Spleen (tissue), 11 donors: ENCODE measurements at regions not wholly inside any gene's neighbourhood (a gene's known extent, or its start where the extent isn't known, plus 50 kb on each side); places are given as distances from the start of the nearest gene placed in this dataset.

Experiments used
- DNase-seq: peaks from one replicate; pipeline ENCODE4 v3.0.0-alpha.2; 2020
- H3K27ac ChIP-seq, 8 donors: fragments of 200-600 bp; sonication (generic) in 7 of 8; 1 replicate in 4 of 8; 2 replicates in 4 of 8; pipeline versions ENCODE4 v1.5.0 to v1.8.0; 2016 to 2021; ENCODE audit warnings: inconsistent platforms in 4 of 8, mild to moderate bottlenecking in 4 of 8, moderate library complexity in 1 of 8
- H3K27me3 ChIP-seq, 7 donors: fragments of 200-600 bp; sonication (generic) in 6 of 7; replicated peaks in 1 of 7; 1 replicate in 4 of 7; 2 replicates in 3 of 7; pipeline versions ENCODE4 v1.5.0 to v1.8.0; 2016 to 2021; ENCODE audit warnings: inconsistent platforms in 3 of 7, mild to moderate bottlenecking in 1 of 7
- H3K36me3 ChIP-seq, 6 donors: fragments of 200-600 bp; sonication (generic) in 5 of 6; 1 replicate in 4 of 6; 2 replicates in 2 of 6; pipeline versions ENCODE4 v1.5.0 to v1.8.0; 2016 to 2021; ENCODE audit warnings: inconsistent platforms in 2 of 6
- H3K4me1 ChIP-seq, 6 donors: fragments of 200-600 bp; sonication (generic) in 5 of 6; 1 replicate in 3 of 6; 2 replicates in 3 of 6; pipeline versions ENCODE4 v1.5.0 to v1.8.0; 2016 to 2021; ENCODE audit warnings: inconsistent platforms in 3 of 6
- H3K4me3 ChIP-seq, 8 donors: fragments of 200-600 bp; sonication (generic) in 7 of 8; 1 replicate in 4 of 8; 2 replicates in 4 of 8; pipeline versions ENCODE4 v1.5.0 to v1.8.0; 2016 to 2021; ENCODE audit warnings: inconsistent platforms in 4 of 8, mild to moderate bottlenecking in 4 of 8, moderate library complexity in 2 of 8
- H3K9me3 ChIP-seq, 8 donors: fragments of 200-600 bp; sonication (generic) in 7 of 8; 1 replicate in 4 of 8; 2 replicates in 4 of 8; pipeline versions ENCODE4 v1.5.0 to v1.8.0; 2016 to 2021; ENCODE audit warnings: inconsistent platforms in 4 of 8
- POLR2A ChIP-seq, 3 donors: fragments of 450-650 bp; IDR thresholded peaks; one replicate each; pipeline ENCODE4 v1.5.1; 2017; ENCODE audit warnings: antibody characterized with exemption in 3 of 3, mild to moderate bottlenecking in 1 of 3
- POLR2AphosphoS5 ChIP-seq, 3 donors: sonication (generic); formaldehyde crosslinking; IDR thresholded peaks; one replicate each; pipeline ENCODE4 v1.5.1; 2017; ENCODE audit warnings: antibody characterized with exemption in 3 of 3
- WGBS, 5 donors: extraction: QIAGEN DNeasy Blood & Tissue Kit in 3 of 5; methylation state at CpG; one replicate each; pipeline versions ENCODE4 v1.1.5 to v1.1.7; 2013 to 2018; 5-methylcytosine and 5-hydroxymethylcytosine counted together
- intact Hi-C: fragments of 100-400 bp; cut with DNase I; formaldehyde crosslinking; loops from one replicate; pipeline ENCODE4 v1.15.0; 2023; ENCODE audit warnings: low total_unique reads
- TF ChIP-seq, protein P1 (sequence below), 11 experiments: fragments of 200-600 bp in 7 of 11; fragments of 450-650 bp in 4 of 11; sonication (generic) in 4 of 11; IDR thresholded peaks in 8 of 11; conservative IDR thresholded peaks in 3 of 11; 1 replicate in 7 of 11; 2 replicates in 4 of 11; pipeline versions ENCODE4 v1.4.0 to v1.8.0; 2016 to 2021; ENCODE audit warnings: antibody characterized with exemption in 11 of 11, inconsistent platforms in 4 of 11, mild to moderate bottlenecking in 1 of 11
- donor health status: healthy with polysubstance abuse.
- donor health status: DM: no; HTN: no; CAD: no; lungs with moderate emphysema.
- donor health status: DM: no; HTN: no; CAD: no.
- donor health status: Bipolar disorder and iron deficiency.
- donor health status: healthy.
- donor health status: DM: no; HTN: no; CAD: no.
- donor health status: DM: yes; HTN: yes; CAD: no.

DNA sequence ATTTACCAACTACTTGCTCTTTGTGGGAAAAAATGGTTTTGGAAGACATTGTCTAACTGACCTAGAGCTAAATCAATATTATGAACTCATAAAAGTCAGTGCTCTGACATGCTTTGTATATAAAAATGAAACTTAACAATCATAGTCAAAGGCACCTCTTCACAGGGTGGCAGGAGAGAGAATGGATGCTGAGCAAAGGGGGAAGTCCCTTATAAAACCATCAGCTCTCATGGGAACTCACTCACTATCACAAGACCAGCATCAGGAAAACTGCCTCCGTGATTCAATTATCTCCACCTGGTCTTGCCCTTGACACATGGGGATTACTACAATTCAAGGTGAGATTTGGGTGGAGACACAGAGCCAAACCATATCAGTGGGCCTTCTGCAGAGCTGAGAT is 417.6 kb upstream of the AUTS2 start:
- 41 to 58% (median 51%) methylated on average over 1 of the region's 1 CpG; no CpG with 5 or more reads in 1 of the 5 donors for WGBS, 5 donors
- Histone ChIP-seq H3K27ac (no peak overlapping the region), H3K27me3 (peaks cover 0 to 4% (median 0%) of the 10 kb centered on the region in 7 donors), H3K36me3 (no peaks in the 10 kb centered on the region), H3K4me1 (peaks cover 0 to 31% (median 7%) of the 10 kb centered on the region in 6 donors), H3K4me3 (no peak overlapping the region), H3K9me3 (no peaks in the 10 kb centered on the region)
- intact Hi-C loops = no loop called here
- TF ChIP-seq, protein P1, sequence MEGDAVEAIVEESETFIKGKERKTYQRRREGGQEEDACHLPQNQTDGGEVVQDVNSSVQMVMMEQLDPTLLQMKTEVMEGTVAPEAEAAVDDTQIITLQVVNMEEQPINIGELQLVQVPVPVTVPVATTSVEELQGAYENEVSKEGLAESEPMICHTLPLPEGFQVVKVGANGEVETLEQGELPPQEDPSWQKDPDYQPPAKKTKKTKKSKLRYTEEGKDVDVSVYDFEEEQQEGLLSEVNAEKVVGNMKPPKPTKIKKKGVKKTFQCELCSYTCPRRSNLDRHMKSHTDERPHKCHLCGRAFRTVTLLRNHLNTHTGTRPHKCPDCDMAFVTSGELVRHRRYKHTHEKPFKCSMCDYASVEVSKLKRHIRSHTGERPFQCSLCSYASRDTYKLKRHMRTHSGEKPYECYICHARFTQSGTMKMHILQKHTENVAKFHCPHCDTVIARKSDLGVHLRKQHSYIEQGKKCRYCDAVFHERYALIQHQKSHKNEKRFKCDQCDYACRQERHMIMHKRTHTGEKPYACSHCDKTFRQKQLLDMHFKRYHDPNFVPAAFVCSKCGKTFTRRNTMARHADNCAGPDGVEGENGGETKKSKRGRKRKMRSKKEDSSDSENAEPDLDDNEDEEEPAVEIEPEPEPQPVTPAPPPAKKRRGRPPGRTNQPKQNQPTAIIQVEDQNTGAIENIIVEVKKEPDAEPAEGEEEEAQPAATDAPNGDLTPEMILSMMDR (IDR thresholded peaks at IDR 0.05 in 8 of 11, conservative IDR thresholded peaks at IDR 0.05 in 3 of 11) = no peak
- TF ChIP-seq POLR2AphosphoS5 (IDR thresholded peaks at IDR 0.05) (no peak), POLR2A (IDR thresholded peaks at IDR 0.05) (no peak)
- DNase-seq = no peak

DNA sequence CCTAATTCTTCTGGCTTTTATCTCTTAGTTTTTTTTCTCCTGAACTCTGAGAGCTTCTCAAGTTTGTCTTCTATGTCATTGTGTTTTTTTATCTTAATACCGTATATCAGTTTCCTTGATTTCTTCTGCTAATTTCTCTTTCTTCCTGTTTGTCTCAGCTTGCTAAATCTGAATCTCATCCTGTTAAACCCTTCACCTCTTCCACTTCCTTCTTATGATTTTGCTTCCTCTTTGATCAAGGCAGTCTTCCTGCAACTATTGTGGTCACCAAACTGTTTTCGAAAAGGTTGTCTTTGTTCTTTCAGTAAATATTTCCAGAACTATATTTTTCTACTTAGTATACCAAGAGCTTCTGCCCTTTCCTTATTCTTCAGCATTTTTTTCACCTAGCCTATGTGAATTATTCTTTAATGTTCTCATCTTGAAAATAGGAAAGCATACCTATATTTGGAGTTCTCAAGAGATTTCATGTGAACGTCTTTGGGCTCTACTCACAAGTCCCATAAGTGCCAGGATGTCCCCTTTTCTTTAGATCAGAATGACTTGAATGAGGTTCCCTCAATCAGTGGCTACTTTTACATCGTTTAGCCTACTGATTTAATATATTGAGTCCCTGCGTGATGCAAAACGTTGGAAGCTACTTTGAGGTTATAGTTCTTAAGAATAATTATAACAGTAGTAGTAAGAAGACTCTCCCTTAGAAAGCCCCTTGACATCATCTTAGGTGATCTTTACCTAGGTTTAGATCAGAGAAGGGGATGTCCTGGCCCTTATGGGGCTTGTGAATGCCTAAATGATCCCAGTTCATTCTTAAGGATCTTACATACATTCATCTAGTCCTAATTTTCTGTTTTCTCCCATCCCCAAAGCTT is 415.4 kb upstream of the AUTS2 start:
- Histone ChIP-seq H3K27me3 (peaks cover 0 to 4% (median 0%) of the 10 kb centered on the region in 7 donors), H3K27ac (peak overlapping the region in 3 of 8 donors; percentile 8 to 56 (median 28)), H3K4me3 (no peak overlapping the region), H3K4me1 (peaks cover 0 to 31% (median 7%) of the 10 kb centered on the region in 6 donors), H3K36me3 (no peaks in the 10 kb centered on the region), H3K9me3 (peaks cover 0 to 6% (median 0%) of the 10 kb centered on the region in 8 donors)
- no peak for DNase-seq
- WGBS, 5 donors = 47 to 57% (median 49%) methylated on average over 6 of the region's 6 CpGs
- TF ChIP-seq POLR2AphosphoS5 (IDR thresholded peaks at IDR 0.05) = no peak
- TF ChIP-seq, protein P1 (IDR thresholded peaks at IDR 0.05 in 8 of 11, conservative IDR thresholded peaks at IDR 0.05 in 3 of 11) = no peak
- no peak for TF ChIP-seq POLR2A (IDR thresholded peaks at IDR 0.05)
- intact Hi-C loops = no loop called here

DNA sequence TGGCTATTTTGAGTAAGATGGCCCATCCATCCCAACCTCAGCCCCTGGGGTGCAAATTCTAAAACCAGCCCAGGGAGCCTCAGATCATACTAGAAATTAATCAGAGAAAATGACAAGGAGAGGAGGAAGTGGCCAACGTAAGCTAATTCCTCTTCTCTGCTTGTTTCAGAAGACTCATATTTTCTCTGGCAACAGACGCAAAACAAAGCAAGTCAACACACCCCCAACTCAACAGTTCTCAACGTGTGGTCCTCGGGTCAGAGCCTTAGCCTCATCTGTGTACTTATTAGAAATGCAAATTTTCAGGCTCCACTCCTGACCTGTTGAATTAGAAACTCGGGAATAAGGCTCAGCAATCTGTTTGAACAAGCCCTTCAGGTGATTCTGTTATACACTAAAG is 413.9 kb upstream of the AUTS2 start:
- no peaks in the 10 kb centered on the region for H3K36me3 ChIP-seq
- TF ChIP-seq, protein P1 (IDR thresholded peaks at IDR 0.05 in 8 of 11, conservative IDR thresholded peaks at IDR 0.05 in 3 of 11) = no peak
- TF ChIP-seq POLR2AphosphoS5 (IDR thresholded peaks at IDR 0.05) = no peak
- intact Hi-C loops = no loop called here
- 17 to 26% (median 24%) methylated on average over 5 of the region's 5 CpGs for WGBS, 5 donors
- peak overlapping the region in 2 of 8 donors; percentile 4 to 50 for H3K4me3 ChIP-seq
- no peak for DNase-seq
- peaks cover 0 to 6% (median 0%) of the 10 kb centered on the region in 8 donors for H3K9me3 ChIP-seq
- no peak overlapping the region for H3K27ac ChIP-seq
- H3K4me1 ChIP-seq = peaks cover 0 to 31% (median 7%) of the 10 kb centered on the region in 6 donors
- no peaks in the 10 kb centered on the region for H3K27me3 ChIP-seq

GRCh38 chr7:69185170-69185569 is 413.1 kb upstream of the AUTS2 start:
- no peaks in the 10 kb centered on the region for H3K27me3 ChIP-seq
- peaks cover 0 to 31% (median 7%) of the 10 kb centered on the region in 6 donors for H3K4me1 ChIP-seq
- no peak overlapping the region for H3K4me3 ChIP-seq
- 91 to 97% (median 96%) methylated on average over 5 of the region's 5 CpGs for WGBS, 5 donors
- no peak for DNase-seq
- TF ChIP-seq, protein P1 (IDR thresholded peaks at IDR 0.05 in 8 of 11, conservative IDR thresholded peaks at IDR 0.05 in 3 of 11) = no peak
- no peak for TF ChIP-seq POLR2A (IDR thresholded peaks at IDR 0.05)
- no peak for TF ChIP-seq POLR2AphosphoS5 (IDR thresholded peaks at IDR 0.05)
- H3K27ac ChIP-seq = no peak overlapping the region
- H3K9me3 ChIP-seq = peaks cover 0 to 6% (median 0%) of the 10 kb centered on the region in 8 donors
- no peaks in the 10 kb centered on the region for H3K36me3 ChIP-seq
- intact Hi-C loops = no loop called here
